Inferior parietal cortex (tissue), 1 donor: ENCODE measurements at regions not wholly inside any gene's neighbourhood (a gene's known extent, or its start where the extent isn't known, plus 50 kb on each side); places are given as distances from the start of the nearest gene placed in this dataset.
A peak's percentile ranks its signal among the peaks of the same experiment; 100 is the strongest.

Experiments used
- DNase-seq: peaks from one replicate; pipeline ENCODE4 v3.0.0-alpha.2; 2016; ENCODE audit errors: extremely low spot score

- DNase-seq: no peak
These were observed 156.4 kb upstream of the SMIM23 start for GRCh38 chr5:171629221-171629620.

- no peak for DNase-seq
These were observed 155.8 kb upstream of the SMIM23 start for GRCh38 chr5:171629628-171630349.

- no peak for DNase-seq
These were observed 155.1 kb upstream of the SMIM23 start for GRCh38 chr5:171630350-171631065.

GRCh38 chr5:171632616-171633015 lies 153.0 kb upstream of the SMIM23 start:
- no peak for DNase-seq

- DNase-seq: no peak
These were observed 151.7 kb upstream of the SMIM23 start for GRCh38 chr5:171633776-171634470.

GRCh38 chr5:171634511-171634910 lies 151.1 kb upstream of the SMIM23 start:
- no peak for DNase-seq

- no peak for DNase-seq
These were observed 150.6 kb upstream of the SMIM23 start for GRCh38 chr5:171635028-171635427.

- DNase-seq: no peak
These were observed 149.9 kb upstream of the SMIM23 start for GRCh38 chr5:171635561-171636245.

GRCh38 chr5:171637811-171638210 lies 147.8 kb upstream of the SMIM23 start:
- no peak for DNase-seq

GRCh38 chr5:171639205-171639621 lies 146.4 kb upstream of the SMIM23 start:
- no peak for DNase-seq

GRCh38 chr5:171639966-171640365 lies 145.7 kb upstream of the SMIM23 start:
- DNase-seq: no peak

GRCh38 chr5:171640480-171640879 lies 145.1 kb upstream of the SMIM23 start:
- no peak for DNase-seq

- no peak for DNase-seq
These were observed 143.7 kb upstream of the SMIM23 start for GRCh38 chr5:171641891-171642290.

GRCh38 chr5:171642894-171643293 lies 142.7 kb upstream of the SMIM23 start:
- no peak for DNase-seq

GRCh38 chr5:171644536-171644935 lies 141.1 kb upstream of the SMIM23 start:
- peak; percentile 45 for DNase-seq

GRCh38 chr5:171646102-171647042 lies 139.2 kb upstream of the SMIM23 start:
- no peak for DNase-seq

GRCh38 chr5:171647043-171647903 lies 138.3 kb upstream of the SMIM23 start:
- no peak for DNase-seq

- DNase-seq: no peak
These were observed 137.7 kb upstream of the SMIM23 start for GRCh38 chr5:171647904-171648260.

- no peak for DNase-seq
These were observed 137.1 kb upstream of the SMIM23 start for GRCh38 chr5:171648279-171649074.
